ENCODE measurements at regions not wholly inside any gene's neighbourhood (a gene's known extent, or its start where the extent isn't known, plus 50 kb on each side); places are given as distances from the start of the nearest gene placed in this dataset.

DNA sequence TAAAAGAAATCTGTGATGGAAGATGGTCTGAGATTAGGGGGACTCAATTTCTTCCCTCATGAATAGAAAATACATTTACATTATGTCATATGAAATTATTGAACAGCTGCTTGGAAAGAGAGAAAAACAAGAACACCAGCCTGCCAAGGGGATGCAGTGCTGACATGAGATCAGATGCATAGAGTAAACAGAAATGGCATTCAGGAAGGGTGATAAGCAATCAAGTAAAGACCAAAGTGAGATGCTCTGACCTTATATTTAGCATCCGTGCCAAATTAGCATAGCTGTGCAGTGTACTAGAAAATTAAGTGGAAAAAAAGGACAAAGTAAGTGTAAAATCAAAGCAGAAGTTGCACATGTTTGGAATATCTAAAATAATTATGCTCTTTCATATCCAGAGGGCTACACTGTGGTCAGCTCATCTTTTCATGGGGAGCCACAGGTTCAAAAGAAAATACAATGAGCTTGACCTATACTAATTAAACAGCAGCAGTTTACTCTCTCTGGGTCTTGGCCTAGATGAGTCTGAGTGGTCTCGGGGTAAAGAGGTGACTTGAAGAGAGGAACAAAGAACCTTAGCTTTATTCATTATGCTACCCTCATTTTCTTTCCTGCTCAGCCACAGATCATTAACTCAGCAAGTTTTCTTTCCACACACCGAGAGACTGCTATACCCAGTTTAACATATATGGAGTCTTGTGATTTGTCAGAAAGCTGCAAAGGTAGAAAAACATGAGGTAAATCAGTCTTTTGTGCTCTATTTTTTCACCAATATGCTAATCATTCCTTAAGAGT lies 359.4 kb upstream of the FOXG1 start:
- intact Hi-C loops (cut with micrococcal nuclease) = no loop called here

DNA sequence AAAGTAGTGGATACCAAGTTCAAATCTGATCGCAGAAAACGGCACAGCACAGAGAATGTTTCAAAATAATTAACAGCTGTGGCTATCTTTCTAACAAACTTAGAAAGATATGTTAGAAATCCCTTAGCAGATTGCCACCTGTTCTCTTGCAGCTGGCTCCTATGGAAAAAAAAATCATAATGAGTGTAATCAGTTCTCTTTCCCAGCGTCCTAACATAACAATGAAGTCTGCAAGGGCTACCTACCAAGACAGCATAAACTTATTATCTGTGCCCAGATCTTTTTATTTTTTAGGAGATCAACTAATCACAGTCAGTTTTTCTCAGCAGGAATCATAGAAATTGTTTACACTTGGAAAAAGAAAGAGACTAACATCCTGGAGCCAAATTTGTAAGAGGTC lies 358.6 kb upstream of the FOXG1 start:
- intact Hi-C loops (cut with micrococcal nuclease) = no loop called here

DNA sequence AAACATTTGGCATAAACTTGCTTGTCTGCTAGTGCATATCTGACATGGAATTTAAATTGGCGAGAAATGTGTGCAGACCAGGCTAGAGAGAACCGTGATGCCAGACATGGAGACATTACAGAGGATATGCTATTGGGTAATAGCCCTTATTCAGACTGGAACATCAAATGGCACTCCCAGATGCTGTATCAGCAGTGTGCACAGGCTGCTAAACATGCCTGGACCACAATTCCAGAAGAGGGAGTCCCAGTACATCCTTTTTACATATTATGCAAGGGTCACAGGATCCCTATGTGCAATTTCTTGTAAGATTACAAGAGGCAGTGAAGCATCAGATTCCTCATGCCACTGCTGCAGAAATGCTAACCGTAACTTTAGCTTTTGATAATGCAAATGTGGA lies 354.5 kb upstream of the FOXG1 start:
- intact Hi-C loops (cut with micrococcal nuclease) = no loop called here

- intact Hi-C loops (cut with micrococcal nuclease) = no loop called here
Measured at GRCh38 chr14:28426960-28427359, 339.6 kb upstream of the FOXG1 start.

- intact Hi-C loops (cut with micrococcal nuclease) = no loop called here
Measured at GRCh38 chr14:28436821-28437220, 329.8 kb upstream of the FOXG1 start.

DNA sequence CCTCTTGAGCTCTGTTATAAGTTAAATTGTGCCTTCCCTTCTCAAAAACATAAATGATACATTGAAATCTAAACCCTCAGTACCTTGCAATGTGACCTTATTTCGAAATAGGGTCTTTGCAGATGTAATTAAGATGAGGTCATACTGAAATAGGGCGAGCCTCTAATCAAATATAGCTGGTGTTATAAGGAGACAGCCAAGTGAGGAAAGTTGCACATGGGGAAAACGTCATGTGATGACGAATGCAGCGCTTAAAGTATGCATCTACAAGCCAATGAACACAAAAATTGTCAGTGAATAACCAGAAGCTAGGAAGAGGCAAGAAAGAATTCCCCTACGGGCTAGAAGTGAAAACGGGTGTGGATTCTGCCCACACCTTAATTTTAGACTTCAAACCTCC lies 305.2 kb upstream of the FOXG1 start:
- intact Hi-C loops (cut with micrococcal nuclease) = no loop called here

- intact Hi-C loops (cut with micrococcal nuclease) = no loop called here
Measured at GRCh38 chr14:28467611-28468010, 299.0 kb upstream of the FOXG1 start.

- intact Hi-C loops (cut with micrococcal nuclease) = no loop called here
Measured at GRCh38 chr14:28468191-28469151, 298.1 kb upstream of the FOXG1 start.

DNA sequence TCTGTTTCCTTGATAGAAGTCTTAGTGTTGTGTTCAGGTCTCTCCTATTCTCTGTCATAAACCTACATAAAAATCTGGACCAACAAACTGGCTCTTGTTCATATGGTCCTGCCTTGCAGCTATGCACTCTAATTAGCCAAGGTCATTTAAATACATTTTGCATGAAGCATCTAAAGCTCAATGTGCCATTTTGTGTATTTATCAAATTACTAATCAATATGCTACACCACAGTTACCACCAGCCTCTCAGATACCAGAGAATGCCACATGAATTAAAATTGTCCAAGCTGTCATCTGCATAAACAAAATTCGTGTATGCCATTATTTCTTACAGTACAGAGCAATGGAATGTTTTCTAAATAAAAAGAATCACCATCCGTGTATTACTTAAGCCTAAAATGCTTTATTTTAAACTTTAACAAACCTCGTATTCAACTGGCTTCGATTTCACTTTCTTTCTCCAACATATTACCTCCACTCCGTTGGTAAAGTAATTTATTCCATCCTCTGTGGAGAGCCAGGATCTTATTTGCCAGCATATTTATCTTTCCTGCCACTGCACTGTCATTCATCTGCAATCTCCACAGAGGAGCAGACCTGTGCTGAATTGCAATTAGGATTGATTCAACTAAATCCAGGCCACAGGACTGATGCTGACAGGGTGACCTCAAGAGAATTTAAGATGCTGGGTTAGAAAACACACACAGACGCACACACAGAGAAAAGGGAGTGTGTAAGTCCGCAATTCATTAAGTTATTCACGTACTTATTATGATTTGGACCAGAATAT lies 284.1 kb upstream of the FOXG1 start:
- intact Hi-C loops (cut with micrococcal nuclease) = no loop called here

DNA sequence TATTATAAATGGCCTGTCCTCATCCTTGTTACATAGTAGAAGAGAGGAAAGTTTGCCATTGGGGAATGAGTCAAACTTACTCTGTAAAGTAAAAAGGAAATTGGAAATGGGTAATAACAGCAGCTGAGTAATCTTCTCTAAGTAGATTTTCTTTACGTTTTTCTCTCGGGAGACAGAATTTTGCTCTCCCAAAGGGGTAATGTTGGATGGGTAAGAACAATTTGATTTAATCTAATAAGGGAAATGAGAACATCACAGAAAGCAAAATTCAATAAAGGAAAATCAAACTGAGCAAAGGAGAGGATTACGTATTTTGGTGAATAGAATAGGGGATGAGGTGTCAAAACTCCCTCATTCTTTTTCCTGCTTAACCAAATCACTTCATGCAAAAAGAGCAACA lies 283.1 kb upstream of the FOXG1 start:
- intact Hi-C loops (cut with micrococcal nuclease) = no loop called here

GRCh38 chr14:28488684-28489083 lies 277.9 kb upstream of the FOXG1 start:
- intact Hi-C loops (cut with micrococcal nuclease) = no loop called here

GRCh38 chr14:28493516-28493915 lies 273.1 kb upstream of the FOXG1 start:
- intact Hi-C loops (cut with micrococcal nuclease) = no loop called here

GRCh38 chr14:28494196-28494595 lies 272.4 kb upstream of the FOXG1 start:
- intact Hi-C loops (cut with micrococcal nuclease) = no loop called here

- intact Hi-C loops (cut with micrococcal nuclease) = no loop called here
Measured at GRCh38 chr14:28496364-28496763, 270.2 kb upstream of the FOXG1 start.

DNA sequence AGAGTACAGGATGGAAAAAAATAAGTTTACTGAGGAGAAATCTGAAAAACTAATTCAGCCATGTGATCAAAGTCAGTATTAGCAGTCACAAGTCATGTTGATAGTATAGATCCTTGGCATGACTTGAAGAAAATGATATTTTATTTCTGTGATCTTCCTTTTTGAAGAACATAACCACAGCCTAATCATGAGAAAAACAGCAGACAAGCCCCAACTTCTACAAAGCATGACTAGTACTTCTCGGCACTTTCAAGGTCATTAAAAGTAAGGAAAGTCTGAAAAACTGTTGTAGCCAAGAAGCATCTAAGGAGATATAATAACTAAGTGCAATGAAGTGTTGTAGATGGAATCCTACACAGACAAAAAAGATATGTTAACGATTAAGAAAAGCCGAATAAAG lies 264.1 kb upstream of the FOXG1 start:
- intact Hi-C loops (cut with micrococcal nuclease) = no loop called here

- intact Hi-C loops (cut with micrococcal nuclease) = no loop called here
Measured at GRCh38 chr14:28515571-28515970, 251.0 kb upstream of the FOXG1 start.

DNA sequence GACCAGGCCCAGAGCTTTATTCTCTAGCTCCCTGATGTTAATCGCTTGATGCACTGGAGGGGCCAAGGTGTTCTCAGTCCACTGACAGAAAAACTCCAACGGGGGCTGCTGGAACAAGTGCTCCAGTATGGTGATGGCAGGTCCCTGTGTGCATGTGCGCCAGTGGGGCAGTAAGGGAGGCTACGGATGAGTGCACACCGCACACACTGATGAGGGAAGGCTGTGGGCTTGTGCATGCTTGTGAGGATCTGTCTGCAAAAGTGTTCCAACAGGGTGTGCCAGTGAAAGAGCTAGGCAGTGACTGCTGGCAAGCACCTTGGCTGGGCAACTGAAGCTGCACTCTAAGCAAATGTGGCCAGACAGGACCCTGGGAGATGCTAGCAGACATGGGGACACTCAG lies 229.7 kb upstream of the FOXG1 start:
- intact Hi-C loops (cut with micrococcal nuclease) = no loop called here

DNA sequence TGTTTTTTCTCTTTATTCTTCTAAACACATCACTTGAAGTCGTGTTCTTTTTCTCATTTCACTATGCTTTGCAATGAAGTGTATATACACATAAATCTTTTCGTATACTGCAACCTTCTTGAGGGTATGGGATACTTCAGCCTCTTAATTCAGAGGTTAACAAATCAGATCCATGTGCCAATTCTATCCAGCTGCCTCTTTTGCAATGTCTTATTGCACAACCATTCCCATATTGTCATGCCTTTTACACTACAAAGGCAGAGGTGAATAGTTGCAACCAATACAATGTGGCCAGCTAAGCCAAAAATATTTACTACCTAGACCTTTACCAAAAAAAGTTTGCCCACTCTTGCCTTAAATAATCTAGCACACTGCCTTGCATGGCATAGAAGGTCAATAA lies 224.5 kb upstream of the FOXG1 start:
- intact Hi-C loops (cut with micrococcal nuclease) = no loop called here

GRCh38 chr14:28565345-28565744 lies 201.2 kb upstream of the FOXG1 start:
- intact Hi-C loops (cut with micrococcal nuclease) = no loop called here

GRCh38 chr14:28570391-28570790 lies 196.2 kb upstream of the FOXG1 start:
- intact Hi-C loops (cut with micrococcal nuclease) = no loop called here

DNA sequence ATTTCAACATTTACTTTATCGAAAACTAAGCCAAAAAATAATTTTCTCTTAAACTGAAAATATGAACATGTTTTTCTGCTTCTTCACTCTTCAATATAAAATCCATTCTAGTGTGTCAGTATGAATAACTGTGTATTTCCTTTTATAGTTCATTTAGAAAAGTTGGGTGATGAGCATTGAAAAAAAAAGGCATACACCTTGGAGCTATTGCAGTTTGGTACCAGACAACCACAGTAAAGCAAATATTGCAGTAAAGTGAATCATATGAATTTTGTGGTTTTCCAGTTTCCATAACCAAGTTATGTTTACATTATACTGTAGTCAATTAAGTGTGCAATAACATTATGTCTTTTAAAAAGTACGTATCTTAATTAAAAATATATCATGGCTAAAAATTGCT lies 195.0 kb upstream of the FOXG1 start:
- intact Hi-C loops (cut with micrococcal nuclease) = no loop called here

DNA sequence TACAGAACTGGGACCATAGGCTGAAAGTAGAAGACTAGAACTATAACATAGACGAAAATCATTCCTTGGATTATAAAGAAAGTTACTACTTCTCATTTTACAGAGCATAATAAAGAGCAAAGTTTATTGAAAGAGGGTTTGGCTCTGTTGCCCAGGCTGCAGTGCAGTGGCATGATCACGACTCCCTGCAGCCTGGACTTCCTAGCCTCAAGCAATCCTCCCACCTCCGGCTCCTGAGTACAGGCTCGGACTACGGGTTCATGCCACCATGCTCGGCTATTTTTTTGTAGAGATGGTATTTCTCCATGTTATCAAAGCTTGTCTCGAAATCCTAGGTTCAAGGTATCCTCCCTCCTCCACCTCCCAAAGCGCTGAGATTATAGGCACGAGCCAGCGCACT lies 190.1 kb upstream of the FOXG1 start:
- intact Hi-C loops (cut with micrococcal nuclease) = no loop called here

Data from T-helper 1 cell treated with Interleukin-12 subunit alpha and Interleukin-12 subunit beta and Interleukin-4 antibody, amounts not matched to agents 30 ng/mL and 1 ng/mL, for 36 hours (primary cell).